LHCN-M2 (cell line): ENCODE measurements at regions not wholly inside any gene's neighbourhood (a gene's known extent, or its start where the extent isn't known, plus 50 kb on each side); places are given as distances from the start of the nearest gene placed in this dataset.
A peak's percentile ranks its signal among the peaks of the same experiment; 100 is the strongest.

Experiments
- DNase-seq: peaks from one replicate; pipeline ENCODE4 v3.0.0-alpha.2; 2012; ENCODE audit warnings: low read depth

GRCh38 chr11:127345819-127346459, 345.4 kb upstream of the KIRREL3 start:
- peak; percentile 24 for DNase-seq

GRCh38 chr11:127340438-127340837, 339.9 kb upstream of the KIRREL3 start:
- no peak for DNase-seq

GRCh38 chr11:127339376-127339775, 338.8 kb upstream of the KIRREL3 start:
- no peak for DNase-seq

- no peak for DNase-seq
Observed at GRCh38 chr11:127338380-127339259, 338.1 kb upstream of the KIRREL3 start.

- DNase-seq, result no peak
Observed at GRCh38 chr11:127334466-127334865, 333.9 kb upstream of the KIRREL3 start.

GRCh38 chr11:127332896-127333295, 332.3 kb upstream of the KIRREL3 start:
- no peak for DNase-seq

GRCh38 chr11:127330044-127330443, 329.5 kb upstream of the KIRREL3 start:
- DNase-seq, result no peak

- DNase-seq, result no peak
Observed at GRCh38 chr11:127308291-127308690, 307.7 kb upstream of the KIRREL3 start.

- DNase-seq, result no peak
Observed at GRCh38 chr11:127307700-127308099, 307.1 kb upstream of the KIRREL3 start.

GRCh38 chr11:127304634-127305033, 304.1 kb upstream of the KIRREL3 start:
- DNase-seq, result no peak

GRCh38 chr11:127288926-127289325, 288.4 kb upstream of the KIRREL3 start:
- DNase-seq, result no peak

GRCh38 chr11:127281534-127281933, 281.0 kb upstream of the KIRREL3 start:
- no peak for DNase-seq

GRCh38 chr11:127275774-127276173, 275.2 kb upstream of the KIRREL3 start:
- DNase-seq, result no peak

- no peak for DNase-seq
Observed at GRCh38 chr11:127274328-127274676, 273.7 kb upstream of the KIRREL3 start.

GRCh38 chr11:127273593-127274327, 273.2 kb upstream of the KIRREL3 start:
- no peak for DNase-seq

GRCh38 chr11:127270851-127271250, 270.3 kb upstream of the KIRREL3 start:
- DNase-seq, result no peak

- DNase-seq, result no peak
Observed at GRCh38 chr11:127269911-127270310, 269.3 kb upstream of the KIRREL3 start.

GRCh38 chr11:127268932-127269331, 268.4 kb upstream of the KIRREL3 start:
- no peak for DNase-seq

- DNase-seq, result no peak
Observed at GRCh38 chr11:127268521-127268920, 268.0 kb upstream of the KIRREL3 start.

GRCh38 chr11:127259102-127259501, 258.5 kb upstream of the KIRREL3 start:
- no peak for DNase-seq

- no peak for DNase-seq
Observed at GRCh38 chr11:127255209-127255608, 254.6 kb upstream of the KIRREL3 start.

GRCh38 chr11:127252321-127252720, 251.8 kb upstream of the KIRREL3 start:
- DNase-seq, result no peak
